Upper lobe of left lung (tissue), 6 donors: ENCODE measurements at regions not wholly inside any gene's neighbourhood (a gene's known extent, or its start where the extent isn't known, plus 50 kb on each side); places are given as distances from the start of the nearest gene placed in this dataset.

Source experiments
- ATAC-seq, 2 donors: fragments of 200-7000 bp; cut with Tn5 transposase; one replicate each; pipeline ENCODE4 v1.9.1; 2022; ENCODE audit warnings: mild to moderate bottlenecking in 2 of 2, moderate library complexity in 2 of 2; ENCODE audit not compliant: low FRiP score in 2 of 2
- DNase-seq, 2 donors: peaks; one replicate each; pipeline ENCODE4 v3.0.0-alpha.2; 2019 to 2020
- H3K27ac ChIP-seq, 4 donors: fragments of 200-600 bp; sonication (generic); one replicate each; pipeline ENCODE4 v1.5.1; 2016 to 2019
- H3K27me3 ChIP-seq, 4 donors: fragments of 200-600 bp; sonication (generic); one replicate each; pipeline ENCODE4 v1.5.1; 2017 to 2019
- H3K36me3 ChIP-seq, 4 donors: fragments of 200-600 bp; sonication (generic); one replicate each; pipeline ENCODE4 v1.5.1; 2016 to 2019
- H3K4me1 ChIP-seq, 4 donors: fragments of 200-600 bp; sonication (generic); one replicate each; pipeline ENCODE4 v1.5.1; 2018 to 2019
- H3K4me3 ChIP-seq, 4 donors: fragments of 200-600 bp; sonication (generic); one replicate each; pipeline ENCODE4 v1.5.1; 2017 to 2019; ENCODE audit warnings: mild to moderate bottlenecking in 2 of 4, moderate library complexity in 1 of 4
- H3K9me3 ChIP-seq, 4 donors: fragments of 200-600 bp; sonication (generic); one replicate each; pipeline ENCODE4 v1.5.1; 2018 to 2019
- EP300 ChIP-seq, 4 donors: sonication (generic); formaldehyde crosslinking; IDR thresholded peaks; one replicate each; pipeline ENCODE4 v1.5.1; 2017; ENCODE audit warnings: antibody characterized with exemption in 4 of 4, control low read depth in 2 of 4
- POLR2A ChIP-seq, 4 donors: fragments of 450-650 bp; IDR thresholded peaks; one replicate each; pipeline ENCODE4 v1.5.1; 2016 to 2017; ENCODE audit warnings: antibody characterized with exemption in 4 of 4, mild to moderate bottlenecking in 2 of 4
- POLR2AphosphoS5 ChIP-seq, 2 donors: sonication (generic); formaldehyde crosslinking; IDR thresholded peaks; one replicate each; pipeline ENCODE4 v1.5.1; 2017; ENCODE audit warnings: antibody characterized with exemption in 2 of 2
- WGBS, 2 donors: methylation state at CpG; one replicate each; pipeline ENCODE4 v1.1.5; 2017 to 2018; 5-methylcytosine and 5-hydroxymethylcytosine counted together
- TF ChIP-seq, protein P1 (sequence below), 6 experiments: fragments of 450-650 bp in 4 of 6; fragments of 200-600 bp in 2 of 6; sonication (generic) in 2 of 6; IDR thresholded peaks; one replicate each; pipeline ENCODE4 v1.5.1; 2016 to 2019; ENCODE audit warnings: antibody characterized with exemption in 6 of 6
- donor health status: DM: no; HTN: no; CAD: no; lungs with moderate emphysema.
- donor health status: DM: no; HTN: yes; CAD: no; lungs with severe emphysema.

DNA sequence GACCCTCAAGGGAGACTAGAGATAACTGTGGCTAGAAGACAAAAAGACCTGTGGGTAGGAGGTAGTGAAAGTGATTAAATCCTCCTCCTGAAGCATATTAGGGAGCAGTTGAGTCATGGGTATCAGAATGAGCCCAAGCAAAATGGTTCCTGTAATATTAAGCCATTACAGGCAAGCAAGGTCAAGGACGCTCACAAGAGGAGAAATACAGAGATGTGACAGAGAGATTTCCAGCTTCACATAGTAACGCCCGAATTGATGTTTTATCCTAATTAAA is 77.7 kb downstream of the FAM76B start:
- Histone ChIP-seq H3K4me3 (no peak overlapping the region), H3K27ac (no peak overlapping the region), H3K27me3 (no peaks in the 10 kb centered on the region), H3K4me1 (no peaks in the 10 kb centered on the region), H3K36me3 (no peaks in the 10 kb centered on the region), H3K9me3 (no peaks in the 10 kb centered on the region)
- DNase-seq: no peak
- ATAC-seq: no peak
- 83 to 98% methylated on average over 3 of the region's 3 CpGs for WGBS, 2 donors
- TF ChIP-seq, protein P1, sequence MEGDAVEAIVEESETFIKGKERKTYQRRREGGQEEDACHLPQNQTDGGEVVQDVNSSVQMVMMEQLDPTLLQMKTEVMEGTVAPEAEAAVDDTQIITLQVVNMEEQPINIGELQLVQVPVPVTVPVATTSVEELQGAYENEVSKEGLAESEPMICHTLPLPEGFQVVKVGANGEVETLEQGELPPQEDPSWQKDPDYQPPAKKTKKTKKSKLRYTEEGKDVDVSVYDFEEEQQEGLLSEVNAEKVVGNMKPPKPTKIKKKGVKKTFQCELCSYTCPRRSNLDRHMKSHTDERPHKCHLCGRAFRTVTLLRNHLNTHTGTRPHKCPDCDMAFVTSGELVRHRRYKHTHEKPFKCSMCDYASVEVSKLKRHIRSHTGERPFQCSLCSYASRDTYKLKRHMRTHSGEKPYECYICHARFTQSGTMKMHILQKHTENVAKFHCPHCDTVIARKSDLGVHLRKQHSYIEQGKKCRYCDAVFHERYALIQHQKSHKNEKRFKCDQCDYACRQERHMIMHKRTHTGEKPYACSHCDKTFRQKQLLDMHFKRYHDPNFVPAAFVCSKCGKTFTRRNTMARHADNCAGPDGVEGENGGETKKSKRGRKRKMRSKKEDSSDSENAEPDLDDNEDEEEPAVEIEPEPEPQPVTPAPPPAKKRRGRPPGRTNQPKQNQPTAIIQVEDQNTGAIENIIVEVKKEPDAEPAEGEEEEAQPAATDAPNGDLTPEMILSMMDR (IDR thresholded peaks at IDR 0.05): no peak
- TF ChIP-seq POLR2AphosphoS5 (IDR thresholded peaks at IDR 0.05) (no peak), EP300 (IDR thresholded peaks at IDR 0.05) (no peak), POLR2A (IDR thresholded peaks at IDR 0.05) (no peak)

DNA sequence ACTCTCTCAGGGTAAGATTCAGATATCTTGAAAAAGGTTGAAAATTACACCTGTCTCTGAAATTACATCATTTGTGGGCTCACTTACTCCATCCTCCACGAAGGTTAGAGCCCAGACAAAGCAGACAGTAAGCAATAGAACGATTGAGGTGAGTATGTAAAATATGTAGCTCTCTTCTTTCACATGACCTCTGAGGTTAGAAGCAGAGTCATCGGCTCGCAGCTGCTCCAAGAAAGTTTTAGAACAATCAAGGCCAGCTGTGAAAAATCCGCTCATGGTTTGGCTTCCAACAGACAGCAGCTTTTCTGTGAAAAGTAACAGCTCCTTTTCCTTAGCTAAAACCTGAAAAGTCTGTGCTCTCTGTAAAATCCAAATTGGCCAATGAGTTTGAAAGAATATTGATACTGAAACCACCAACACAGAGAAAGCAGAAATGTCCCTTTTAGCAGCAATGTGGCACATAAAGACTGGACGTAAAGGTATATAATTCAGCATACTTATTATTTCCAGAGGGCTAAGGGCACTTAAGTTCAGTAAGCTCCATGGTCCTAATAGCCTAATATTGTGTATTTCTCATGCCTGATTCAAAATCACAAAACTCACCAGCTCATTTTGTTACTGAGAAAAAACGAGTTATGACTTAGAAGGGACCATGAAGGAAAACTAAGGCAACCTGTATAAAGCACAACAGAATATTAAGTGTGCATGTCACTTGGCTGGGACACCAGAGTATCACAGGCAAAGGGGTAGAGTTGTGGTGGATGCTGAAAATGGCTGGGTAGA is 78.2 kb downstream of the FAM76B start:
- WGBS, 2 donors: 72 to 79% methylated on average over 7 of the region's 7 CpGs
- TF ChIP-seq, protein P1 (IDR thresholded peaks at IDR 0.05): no peak
- TF ChIP-seq POLR2AphosphoS5 (IDR thresholded peaks at IDR 0.05): no peak
- TF ChIP-seq EP300 (IDR thresholded peaks at IDR 0.05): no peak
- no peak for TF ChIP-seq POLR2A (IDR thresholded peaks at IDR 0.05)
- no peak overlapping the region for H3K4me3 ChIP-seq
- ATAC-seq (no peak), DNase-seq (no peak)
- no peak overlapping the region for H3K27ac ChIP-seq
- H3K9me3 ChIP-seq: no peaks in the 10 kb centered on the region
- no peaks in the 10 kb centered on the region for H3K27me3 ChIP-seq
- H3K36me3 ChIP-seq: no peaks in the 10 kb centered on the region
- H3K4me1 ChIP-seq: no peaks in the 10 kb centered on the region

DNA sequence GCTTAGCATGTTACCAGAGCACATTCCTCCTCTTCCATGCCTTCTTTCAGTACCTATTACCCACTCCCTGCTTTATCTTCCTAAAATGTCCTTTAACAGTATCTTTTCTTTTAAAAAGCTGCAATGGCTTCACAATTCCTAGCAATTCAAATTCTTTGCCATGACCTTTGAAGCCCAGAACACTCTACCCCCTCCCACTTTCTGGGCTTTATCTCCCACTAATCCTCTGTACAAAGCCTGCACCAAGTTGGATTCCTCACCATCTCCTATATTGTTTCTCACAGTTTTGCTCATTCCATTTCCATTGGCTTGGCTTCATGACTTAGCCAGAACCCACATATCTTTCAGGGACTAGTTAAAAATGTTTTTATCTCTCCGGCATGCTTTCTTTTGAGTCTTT is 80.9 kb downstream of the FAM76B start:
- no peak overlapping the region for H3K4me3 ChIP-seq
- no peak for DNase-seq
- TF ChIP-seq, protein P1 (IDR thresholded peaks at IDR 0.05): no peak
- TF ChIP-seq POLR2AphosphoS5 (IDR thresholded peaks at IDR 0.05): no peak
- TF ChIP-seq EP300 (IDR thresholded peaks at IDR 0.05): no peak
- TF ChIP-seq POLR2A (IDR thresholded peaks at IDR 0.05): no peak
- no peaks in the 10 kb centered on the region for H3K36me3 ChIP-seq
- peaks cover 8 to 17% (median 11%) of the 10 kb centered on the region in 4 donors for H3K4me1 ChIP-seq
- no peaks in the 10 kb centered on the region for H3K9me3 ChIP-seq
- 96 to 97% methylated on average over 1 of the region's 1 CpG for WGBS, 2 donors
- no peak overlapping the region for H3K27ac ChIP-seq
- H3K27me3 ChIP-seq: no peaks in the 10 kb centered on the region
- no peak for ATAC-seq

DNA sequence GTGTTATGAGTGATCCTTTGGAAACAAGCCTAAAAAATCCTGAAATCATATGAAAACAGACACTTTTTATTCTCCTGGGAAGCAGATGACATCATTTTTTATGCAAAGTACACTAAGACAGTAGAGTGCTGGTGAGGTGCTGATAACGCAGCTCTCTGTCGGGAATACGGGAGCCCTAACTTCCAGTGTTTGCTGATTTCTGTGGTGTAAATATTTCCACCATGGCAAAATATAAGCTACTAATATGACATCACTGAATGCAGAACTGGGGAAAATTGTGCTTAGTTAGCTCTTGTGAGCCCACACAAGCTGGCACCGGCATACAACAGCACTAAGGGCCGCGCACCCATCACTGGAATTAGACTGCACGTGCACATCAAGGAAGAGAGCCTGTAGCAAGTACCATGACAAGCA is 82.6 kb downstream of the FAM76B start:
- H3K27ac ChIP-seq: no peak overlapping the region
- no peak overlapping the region for H3K4me3 ChIP-seq
- H3K27me3 ChIP-seq: no peaks in the 10 kb centered on the region
- WGBS, 2 donors: 89% methylated on average over 7 of the region's 7 CpGs
- ATAC-seq: no peak
- no peak for DNase-seq
- H3K36me3 ChIP-seq: no peaks in the 10 kb centered on the region
- TF ChIP-seq POLR2AphosphoS5 (IDR thresholded peaks at IDR 0.05) (no peak), POLR2A (IDR thresholded peaks at IDR 0.05) (no peak), EP300 (IDR thresholded peaks at IDR 0.05) (no peak)
- TF ChIP-seq, protein P1 (IDR thresholded peaks at IDR 0.05): no peak
- peaks cover 8 to 17% (median 13%) of the 10 kb centered on the region in 4 donors for H3K4me1 ChIP-seq
- no peaks in the 10 kb centered on the region for H3K9me3 ChIP-seq
